D721Med (cell line): ENCODE measurements at regions not wholly inside any gene's neighbourhood (a gene's known extent, or its start where the extent isn't known, plus 50 kb on each side); places are given as distances from the start of the nearest gene placed in this dataset.
"Not testable (repeated sequence)": the region's sequence is repeated elsewhere in the genome, so short reads cannot be mapped to it uniquely, and the experiment has no call there.

Experiments used
- DNase-seq: peaks from one replicate; pipeline ENCODE4 v3.0.0; 2011; ENCODE audit warnings: low spot score; ENCODE audit not compliant: insufficient read length
- FAIRE-seq: peaks from 2 replicates; lab custom pipeline; 2011; peaks lifted over from hg19 to GRCh38; lab: Jason Lieb, UNC
- CTCF ChIP-seq: IDR thresholded peaks from 2 replicates; pipeline ENCODE4 v1.5.1; 2012; ENCODE audit warnings: mild to moderate bottlenecking, control low read depth; ENCODE audit not compliant: insufficient read depth; ENCODE audit errors: missing control alignments

- DNase-seq (no peak), FAIRE-seq (no peak)
- no peak for TF ChIP-seq CTCF
Measured at GRCh38 chr5:107743373-107744000, 72.8 kb upstream of the EFNA5 start.

- TF ChIP-seq CTCF: no peak
- FAIRE-seq: no peak
- DNase-seq: no peak
Measured at GRCh38 chr5:107739661-107740060, 68.9 kb upstream of the EFNA5 start.

- no peak for DNase-seq
- TF ChIP-seq CTCF: no peak
- no peak for FAIRE-seq
Measured at GRCh38 chr5:107736638-107737037, 65.9 kb upstream of the EFNA5 start.

- DNase-seq, FAIRE-seq: not testable (repeated sequence)
Measured at GRCh38 chr5:107736089-107736488, 65.4 kb upstream of the EFNA5 start.

GRCh38 chr5:107735558-107735957 is 64.8 kb upstream of the EFNA5 start:
- FAIRE-seq (no peak), DNase-seq (no peak)
- TF ChIP-seq CTCF: no peak

GRCh38 chr5:107726896-107727295 is 56.2 kb upstream of the EFNA5 start:
- FAIRE-seq (no peak), DNase-seq (no peak)
- TF ChIP-seq CTCF: no peak

- TF ChIP-seq CTCF: no peak
- no peak for FAIRE-seq
Measured at GRCh38 chr5:107724642-107725041, 53.9 kb upstream of the EFNA5 start.

GRCh38 chr5:107721241-107721640 is 50.5 kb upstream of the EFNA5 start:
- FAIRE-seq, DNase-seq: not testable (repeated sequence)

More at GRCh38 chr5:107724642-107725041, 53.9 kb upstream of the EFNA5 start:
- DNase-seq: no peak
